Activated CD4-positive, alpha-beta T cell treated with anti-CD3 and anti-CD28 coated beads, Interleukin-2, Interleukin-6, amounts not matched to agents 100 ng/mL and 50 ng/mL, durations not matched to agents 16 hours and 8 hours (primary cell): ENCODE measurements at regions not wholly inside any gene's neighbourhood (a gene's known extent, or its start where the extent isn't known, plus 50 kb on each side); places are given as distances from the start of the nearest gene placed in this dataset.

ENCODE experiments used
- DNase-seq: peaks from one replicate; pipeline ENCODE4 v3.0.0-alpha.2; 2020

GRCh38 chr6:65900928-65901327, 193.9 kb upstream of the EYS start:
- no peak for DNase-seq

- DNase-seq, result no peak
Measured at GRCh38 chr6:65896140-65896539, 189.1 kb upstream of the EYS start.

- DNase-seq, result no peak
Measured at GRCh38 chr6:65876668-65877067, 169.6 kb upstream of the EYS start.

GRCh38 chr6:65852369-65852852, 145.4 kb upstream of the EYS start:
- DNase-seq, result no peak

GRCh38 chr6:65830151-65830550, 123.1 kb upstream of the EYS start:
- DNase-seq, result no peak

- DNase-seq, result no peak
Measured at GRCh38 chr6:65819152-65819551, 112.1 kb upstream of the EYS start.

GRCh38 chr6:65818576-65818975, 111.5 kb upstream of the EYS start:
- DNase-seq, result no peak

- no peak for DNase-seq
Measured at GRCh38 chr6:65816991-65817390, 110.0 kb upstream of the EYS start.

- DNase-seq, result no peak
Measured at GRCh38 chr6:65814071-65814470, 107.0 kb upstream of the EYS start.

- DNase-seq, result no peak
Measured at GRCh38 chr6:65803186-65803585, 96.2 kb upstream of the EYS start.

GRCh38 chr6:65799389-65799788, 92.4 kb upstream of the EYS start:
- no peak for DNase-seq

- DNase-seq, result no peak
Measured at GRCh38 chr6:65798280-65799014, 91.4 kb upstream of the EYS start.

- no peak for DNase-seq
Measured at GRCh38 chr6:65790666-65791065, 83.6 kb upstream of the EYS start.

- no peak for DNase-seq
Measured at GRCh38 chr6:65787787-65788186, 80.8 kb upstream of the EYS start.

- DNase-seq, result no peak
Measured at GRCh38 chr6:65786815-65787214, 79.8 kb upstream of the EYS start.

GRCh38 chr6:65780691-65781090, 73.7 kb upstream of the EYS start:
- no peak for DNase-seq

- no peak for DNase-seq
Measured at GRCh38 chr6:65776332-65776731, 69.3 kb upstream of the EYS start.

- DNase-seq, result no peak
Measured at GRCh38 chr6:65771946-65772345, 64.9 kb upstream of the EYS start.

GRCh38 chr6:65761890-65762289, 54.9 kb upstream of the EYS start:
- DNase-seq, result no peak

GRCh38 chr6:65760285-65760684, 53.3 kb upstream of the EYS start:
- DNase-seq, result no peak
